ENCODE measurements at regions not wholly inside any gene's neighbourhood (a gene's known extent, or its start where the extent isn't known, plus 50 kb on each side); places are given as distances from the start of the nearest gene placed in this dataset.
"Not testable (repeated sequence)": the region's sequence is repeated elsewhere in the genome, so short reads cannot be mapped to it uniquely, and the experiment has no call there.

GRCh38 chr18:28288784-28289183 lies 111.9 kb upstream of the CDH2 start:
- no peak for DNase-seq

- no peak for DNase-seq
Observed at GRCh38 chr18:28287146-28287545, 110.2 kb upstream of the CDH2 start.

- no peak for DNase-seq
Observed at GRCh38 chr18:28284132-28284531, 107.2 kb upstream of the CDH2 start.

- DNase-seq, result no peak
Observed at GRCh38 chr18:28281400-28281799, 104.5 kb upstream of the CDH2 start.

- no peak for DNase-seq
Observed at GRCh38 chr18:28269750-28270149, 92.8 kb upstream of the CDH2 start.

- no peak for DNase-seq
Observed at GRCh38 chr18:28267878-28268625, 91.1 kb upstream of the CDH2 start.

GRCh38 chr18:28267276-28267675 lies 90.3 kb upstream of the CDH2 start:
- no peak for DNase-seq

GRCh38 chr18:28256166-28256565 lies 79.2 kb upstream of the CDH2 start:
- no peak for DNase-seq

- DNase-seq, result no peak
Observed at GRCh38 chr18:28248653-28249052, 71.7 kb upstream of the CDH2 start.

GRCh38 chr18:28240626-28241025 lies 63.7 kb upstream of the CDH2 start:
- not testable (repeated sequence) for DNase-seq

- DNase-seq, result no peak
Observed at GRCh38 chr18:28236487-28236886, 59.6 kb upstream of the CDH2 start.
